ENCODE measurements at regions not wholly inside any gene's neighbourhood (a gene's known extent, or its start where the extent isn't known, plus 50 kb on each side); places are given as distances from the start of the nearest gene placed in this dataset.

- TF ChIP-seq POLR2A (IDR thresholded peaks at IDR 0.05; ENCODE audit: low read depth, low read length) (no peak), POLR2AphosphoS5 (IDR thresholded peaks at IDR 0.05; ENCODE audit: low read depth, low read length) (no peak), TAF1 (IDR thresholded peaks at IDR 0.05; ENCODE audit: low read depth, low read length) (no peak), SPI1 (IDR thresholded peaks at IDR 0.05; ENCODE audit: low read depth, low read length) (no peak), POU2F2 (IDR thresholded peaks at IDR 0.05; ENCODE audit: low read depth, low read length) (no peak)
Measured at GRCh38 chr7:34530259-34530658, 127.8 kb upstream of the NPSR1 start.
